ENCODE measurements at regions not wholly inside any gene's neighbourhood (a gene's known extent, or its start where the extent isn't known, plus 50 kb on each side); places are given as distances from the start of the nearest gene placed in this dataset.
A peak's percentile ranks its signal among the peaks of the same experiment; 100 is the strongest.

GRCh38 chr10:10421071-10421470 is 596.6 kb upstream of the CELF2 start:
- no peak overlapping the region for H3K18ac ChIP-seq (ENCODE audit: low read length)
- no peak overlapping the region for H4K8ac ChIP-seq (ENCODE audit: low read depth, low read length)
- H3K9ac ChIP-seq (ENCODE audit: low read depth, low read length, poor library complexity), result no peak overlapping the region
- H3K36me3 ChIP-seq (replicated peaks in 1 of 2; ENCODE audit: control insufficient read depth in 2 of 2, insufficient read depth in 2 of 2, low read length in 2 of 2), result no peaks in the 10 kb centered on the region
- no peak overlapping the region for H2AFZ ChIP-seq (ENCODE audit: low read length)
- H3K4me3 ChIP-seq (ENCODE audit: low read length in 2 of 2), result no peak overlapping the region
- H2BK15ac ChIP-seq (ENCODE audit: low read length), result no peak overlapping the region
- H3K23ac ChIP-seq (ENCODE audit: low read depth, low read length, poor library complexity), result no peak overlapping the region
- no peak overlapping the region for H2BK120ac ChIP-seq (ENCODE audit: low read depth, low read length)
- DNase-seq (ENCODE audit: low spot score), result no peak
- no peak overlapping the region for H2AK5ac ChIP-seq (ENCODE audit: low read depth, low read length)
- no peak overlapping the region for H3K14ac ChIP-seq (ENCODE audit: low read length)
- no peak overlapping the region for H2BK5ac ChIP-seq (ENCODE audit: low read length)
- no peaks in the 10 kb centered on the region for H3K9me3 ChIP-seq (replicated peaks in 1 of 2; ENCODE audit: control insufficient read depth in 2 of 2, insufficient read depth in 1 of 2, low read depth in 1 of 2, low read length in 2 of 2)
- H3K4ac ChIP-seq (ENCODE audit: low read length), result no peak overlapping the region
- no CpG with 5 or more reads among the region's 5 CpGs for WGBS, 2 donors (ENCODE audit: extremely low coverage in 2 of 2, insufficient read length in 2 of 2, insufficient replicate concordance in 1 of 2)
- H3K27me3 ChIP-seq (ENCODE audit: control insufficient read depth in 3 of 3, insufficient read depth in 3 of 3, low read depth in 1 of 3, low read length in 3 of 3), result peaks cover 0 to 6% (median 0%) of the 10 kb centered on the region in 3 experiments
- no peak overlapping the region for H2BK12ac ChIP-seq (ENCODE audit: low read length)
- H3K27ac ChIP-seq (replicated peaks; ENCODE audit: low read length), result no peak overlapping the region
- H3K4me1 ChIP-seq (ENCODE audit: control insufficient read depth in 2 of 2, insufficient read depth in 1 of 2, low read depth in 1 of 2, low read length in 2 of 2), result peaks cover 0 to 2% of the 10 kb centered on the region in 2 donors
- H3K79me1 ChIP-seq (ENCODE audit: low read depth, low read length), result no peaks in the 10 kb centered on the region
- H4K91ac ChIP-seq (ENCODE audit: low read depth, low read length, poor library complexity), result no peak overlapping the region
- no peak overlapping the region for H3K4me2 ChIP-seq (ENCODE audit: insufficient read depth, low read length, poor library complexity, severe bottlenecking)

- H3K36me3 ChIP-seq (replicated peaks in 1 of 2; ENCODE audit: control insufficient read depth in 2 of 2, insufficient read depth in 2 of 2, low read length in 2 of 2), result no peaks in the 10 kb centered on the region
- H2BK12ac ChIP-seq (ENCODE audit: low read length), result no peak overlapping the region
- H4K91ac ChIP-seq (ENCODE audit: low read depth, low read length, poor library complexity), result no peak overlapping the region
- H2AK5ac ChIP-seq (ENCODE audit: low read depth, low read length), result no peak overlapping the region
- no peak overlapping the region for H3K4me3 ChIP-seq (ENCODE audit: low read length in 2 of 2)
- no peak overlapping the region for H3K23ac ChIP-seq (ENCODE audit: low read depth, low read length, poor library complexity)
- peak overlapping the region; percentile 35 for H2AFZ ChIP-seq (ENCODE audit: low read length)
- no peak overlapping the region for H3K4me2 ChIP-seq (ENCODE audit: insufficient read depth, low read length, poor library complexity, severe bottlenecking)
- H2BK15ac ChIP-seq (ENCODE audit: low read length), result no peak overlapping the region
- H2BK120ac ChIP-seq (ENCODE audit: low read depth, low read length), result no peak overlapping the region
- no peaks in the 10 kb centered on the region for H3K27me3 ChIP-seq (ENCODE audit: control insufficient read depth in 3 of 3, insufficient read depth in 3 of 3, low read depth in 1 of 3, low read length in 3 of 3)
- no peak overlapping the region for H2BK5ac ChIP-seq (ENCODE audit: low read length)
- H3K4ac ChIP-seq (ENCODE audit: low read length), result no peak overlapping the region
- no peak for DNase-seq (ENCODE audit: low spot score)
- H3K9me3 ChIP-seq (replicated peaks in 1 of 2; ENCODE audit: control insufficient read depth in 2 of 2, insufficient read depth in 1 of 2, low read depth in 1 of 2, low read length in 2 of 2), result no peaks in the 10 kb centered on the region
- H3K27ac ChIP-seq (replicated peaks; ENCODE audit: low read length), result no peak overlapping the region
- H3K14ac ChIP-seq (ENCODE audit: low read length), result no peak overlapping the region
- H3K18ac ChIP-seq (ENCODE audit: low read length), result no peak overlapping the region
- H3K9ac ChIP-seq (ENCODE audit: low read depth, low read length, poor library complexity), result no peak overlapping the region
- WGBS, 2 donors (ENCODE audit: extremely low coverage in 2 of 2, insufficient read length in 2 of 2, insufficient replicate concordance in 1 of 2), result no CpG with 5 or more reads among the region's 5 CpGs
- no peaks in the 10 kb centered on the region for H3K79me1 ChIP-seq (ENCODE audit: low read depth, low read length)
- H4K8ac ChIP-seq (ENCODE audit: low read depth, low read length), result no peak overlapping the region
- H3K4me1 ChIP-seq (ENCODE audit: control insufficient read depth in 2 of 2, insufficient read depth in 1 of 2, low read depth in 1 of 2, low read length in 2 of 2), result no peaks in the 10 kb centered on the region
Measured at GRCh38 chr10:10431422-10432066, 586.1 kb upstream of the CELF2 start.

GRCh38 chr10:10432296-10433035 is 585.2 kb upstream of the CELF2 start:
- Histone ChIP-seq H3K27me3 (ENCODE audit: control insufficient read depth in 3 of 3, insufficient read depth in 3 of 3, low read depth in 1 of 3, low read length in 3 of 3) (no peaks in the 10 kb centered on the region), H3K36me3 (replicated peaks in 1 of 2; ENCODE audit: control insufficient read depth in 2 of 2, insufficient read depth in 2 of 2, low read length in 2 of 2) (no peaks in the 10 kb centered on the region), H2BK12ac (ENCODE audit: low read length) (no peak overlapping the region), H3K79me1 (ENCODE audit: low read depth, low read length) (no peaks in the 10 kb centered on the region), H3K23ac (ENCODE audit: low read depth, low read length, poor library complexity) (no peak overlapping the region), H3K14ac (ENCODE audit: low read length) (no peak overlapping the region), H3K27ac (replicated peaks; ENCODE audit: low read length) (no peak overlapping the region), H3K4me3 (ENCODE audit: low read length in 2 of 2) (no peak overlapping the region), H2BK15ac (ENCODE audit: low read length) (no peak overlapping the region), H2AFZ (ENCODE audit: low read length) (no peak overlapping the region), H4K8ac (ENCODE audit: low read depth, low read length) (no peak overlapping the region), H3K9me3 (replicated peaks in 1 of 2; ENCODE audit: control insufficient read depth in 2 of 2, insufficient read depth in 1 of 2, low read depth in 1 of 2, low read length in 2 of 2) (no peaks in the 10 kb centered on the region), H3K4ac (ENCODE audit: low read length) (no peak overlapping the region), H2BK120ac (ENCODE audit: low read depth, low read length) (no peak overlapping the region), H4K91ac (ENCODE audit: low read depth, low read length, poor library complexity) (no peak overlapping the region), H3K4me1 (ENCODE audit: control insufficient read depth in 2 of 2, insufficient read depth in 1 of 2, low read depth in 1 of 2, low read length in 2 of 2) (no peaks in the 10 kb centered on the region), H2BK5ac (ENCODE audit: low read length) (no peak overlapping the region), H3K4me2 (ENCODE audit: insufficient read depth, low read length, poor library complexity, severe bottlenecking) (no peak overlapping the region), H3K9ac (ENCODE audit: low read depth, low read length, poor library complexity) (no peak overlapping the region), H3K18ac (ENCODE audit: low read length) (no peak overlapping the region), H2AK5ac (ENCODE audit: low read depth, low read length) (no peak overlapping the region)
- DNase-seq (ENCODE audit: low spot score), result no peak
- WGBS, 2 donors (ENCODE audit: extremely low coverage in 2 of 2, insufficient read length in 2 of 2, insufficient replicate concordance in 1 of 2), result no CpG with 5 or more reads among the region's 9 CpGs

- H3K14ac ChIP-seq (ENCODE audit: low read length), result no peak overlapping the region
Measured at GRCh38 chr10:10434312-10434711, 583.4 kb upstream of the CELF2 start.

More at GRCh38 chr10:10434312-10434711, 583.4 kb upstream of the CELF2 start:
- no peak overlapping the region for H2BK12ac ChIP-seq (ENCODE audit: low read length)
- H3K23ac ChIP-seq (ENCODE audit: low read depth, low read length, poor library complexity), result no peak overlapping the region
- DNase-seq (ENCODE audit: low spot score), result no peak
- no peak overlapping the region for H2AFZ ChIP-seq (ENCODE audit: low read length)
- H3K4ac ChIP-seq (ENCODE audit: low read length), result no peak overlapping the region
- no CpG with 5 or more reads among the region's 4 CpGs for WGBS, 2 donors (ENCODE audit: extremely low coverage in 2 of 2, insufficient read length in 2 of 2, insufficient replicate concordance in 1 of 2)
- H3K79me1 ChIP-seq (ENCODE audit: low read depth, low read length), result no peaks in the 10 kb centered on the region
- H4K91ac ChIP-seq (ENCODE audit: low read depth, low read length, poor library complexity), result no peak overlapping the region
- no peak overlapping the region for H3K18ac ChIP-seq (ENCODE audit: low read length)
- H3K9me3 ChIP-seq (replicated peaks in 1 of 2; ENCODE audit: control insufficient read depth in 2 of 2, insufficient read depth in 1 of 2, low read depth in 1 of 2, low read length in 2 of 2), result no peaks in the 10 kb centered on the region
- H3K9ac ChIP-seq (ENCODE audit: low read depth, low read length, poor library complexity), result no peak overlapping the region
- H3K4me3 ChIP-seq (ENCODE audit: low read length in 2 of 2), result no peak overlapping the region
- H3K36me3 ChIP-seq (replicated peaks in 1 of 2; ENCODE audit: control insufficient read depth in 2 of 2, insufficient read depth in 2 of 2, low read length in 2 of 2), result no peaks in the 10 kb centered on the region
- no peak overlapping the region for H3K4me2 ChIP-seq (ENCODE audit: insufficient read depth, low read length, poor library complexity, severe bottlenecking)
- no peaks in the 10 kb centered on the region for H3K4me1 ChIP-seq (ENCODE audit: control insufficient read depth in 2 of 2, insufficient read depth in 1 of 2, low read depth in 1 of 2, low read length in 2 of 2)
- no peak overlapping the region for H2BK120ac ChIP-seq (ENCODE audit: low read depth, low read length)
- H4K8ac ChIP-seq (ENCODE audit: low read depth, low read length), result no peak overlapping the region
- no peak overlapping the region for H2AK5ac ChIP-seq (ENCODE audit: low read depth, low read length)
- H3K27me3 ChIP-seq (ENCODE audit: control insufficient read depth in 3 of 3, insufficient read depth in 3 of 3, low read depth in 1 of 3, low read length in 3 of 3), result no peaks in the 10 kb centered on the region
- no peak overlapping the region for H2BK5ac ChIP-seq (ENCODE audit: low read length)
- H3K27ac ChIP-seq (replicated peaks; ENCODE audit: low read length), result no peak overlapping the region
- H2BK15ac ChIP-seq (ENCODE audit: low read length), result no peak overlapping the region

Data from neuronal stem cell (in vitro differentiated cells).